HG03039 (cell line): ENCODE measurements at regions not wholly inside any gene's neighbourhood (a gene's known extent, or its start where the extent isn't known, plus 50 kb on each side); places are given as distances from the start of the nearest gene placed in this dataset.

Source experiments
- ATAC-seq: cut with Tn5 transposase; IDR thresholded peaks from one replicate; pipeline ENCODE4 v1.9.1; 2021; ENCODE audit warnings: mild to moderate bottlenecking, moderate library complexity; ENCODE audit not compliant: unreplicated experiment

DNA sequence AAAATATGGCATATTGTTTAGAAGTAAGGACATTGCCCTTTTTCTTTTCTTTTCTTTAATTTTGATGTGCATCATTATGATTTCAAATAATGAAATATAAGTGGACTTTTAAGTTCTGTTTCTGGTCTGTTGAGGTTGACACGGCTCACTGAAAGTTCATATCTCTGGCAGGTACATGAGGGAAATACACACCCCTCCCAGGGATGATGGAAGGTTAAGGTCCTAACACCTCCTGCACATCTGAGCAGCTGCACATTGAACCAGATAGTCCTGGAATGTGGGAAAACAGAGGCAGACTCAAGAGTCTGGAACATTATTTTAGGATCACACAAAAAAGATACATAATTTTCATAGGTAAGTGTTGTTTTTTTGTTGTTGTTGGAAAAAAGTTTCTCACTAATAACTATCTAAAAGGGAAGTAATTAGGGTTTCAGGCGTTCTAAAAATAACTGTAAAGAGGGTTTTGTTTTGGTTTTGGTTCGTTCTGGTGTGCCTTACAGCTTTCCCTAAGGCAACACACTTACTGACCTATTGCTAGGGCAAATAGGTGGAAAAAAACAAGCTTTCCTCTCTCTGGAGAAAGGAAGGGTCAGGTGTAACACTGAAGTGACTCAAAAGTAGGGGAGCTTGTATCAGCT is 201.2 kb upstream of the PRKCQ start:
- ATAC-seq: peak; percentile 58

DNA sequence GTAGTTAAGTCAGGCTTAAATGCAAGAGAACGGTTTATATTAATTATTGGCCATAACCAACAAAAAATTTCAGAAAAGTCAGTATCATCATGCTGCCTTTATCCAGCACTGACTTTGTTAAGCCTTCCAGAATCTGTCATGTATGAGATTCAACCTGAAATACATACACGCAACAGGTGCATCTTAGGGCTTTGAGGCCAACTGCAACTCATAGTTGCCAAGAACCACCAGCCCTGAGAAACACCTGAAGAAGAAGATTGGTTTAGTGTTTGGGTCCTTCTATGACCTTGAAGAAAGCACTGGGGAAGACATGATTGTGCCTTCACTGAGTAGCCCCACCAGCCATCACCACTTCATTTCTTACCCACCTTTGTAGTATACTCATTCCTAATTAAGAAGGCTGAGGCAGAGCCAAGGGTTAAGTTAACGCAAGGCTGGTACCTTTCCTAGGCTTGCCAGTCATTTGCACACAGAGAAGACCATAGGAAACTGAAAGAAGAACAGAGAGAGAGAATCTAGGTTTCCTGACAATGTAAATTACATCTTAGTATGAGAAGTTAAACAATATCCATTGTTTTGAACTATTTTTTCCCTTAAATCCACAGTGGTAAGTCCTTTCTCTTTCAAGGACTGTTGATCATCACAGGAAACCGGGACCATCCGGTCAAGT is 200.1 kb upstream of the PRKCQ start:
- ATAC-seq: no peak

DNA sequence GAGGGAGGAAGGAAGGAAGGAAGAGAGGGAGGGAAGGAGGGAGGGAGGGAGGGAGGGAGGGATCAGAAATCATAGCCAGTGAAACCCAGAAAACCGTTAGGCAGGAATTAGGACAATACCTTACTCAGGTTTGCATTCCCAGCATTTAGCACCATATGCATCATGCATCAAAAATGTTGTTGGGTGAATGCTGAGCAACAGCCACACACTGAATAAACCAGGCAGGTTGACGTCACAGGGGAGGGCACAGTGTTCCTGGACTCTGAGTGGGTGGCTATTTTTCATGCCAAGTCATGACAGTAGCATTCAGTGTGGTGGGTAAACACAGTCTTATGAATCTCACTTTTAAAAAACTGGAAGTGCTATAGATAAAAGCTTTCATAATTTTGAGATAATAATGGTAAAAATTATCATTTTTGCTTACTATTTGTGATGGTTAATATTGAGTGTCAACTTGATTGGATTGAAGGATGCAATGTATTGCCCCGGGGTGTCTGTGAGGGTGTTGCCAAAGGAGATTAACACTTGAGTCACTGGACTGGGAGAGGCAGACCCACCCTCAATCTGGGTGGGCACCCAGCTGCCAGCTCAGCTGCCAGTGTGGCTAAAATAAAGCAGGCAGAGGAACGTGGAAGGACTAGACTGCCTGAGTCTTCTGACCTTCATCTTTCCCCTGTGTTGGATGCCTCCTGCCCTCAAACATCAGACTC is 199.1 kb upstream of the PRKCQ start:
- no peak for ATAC-seq

DNA sequence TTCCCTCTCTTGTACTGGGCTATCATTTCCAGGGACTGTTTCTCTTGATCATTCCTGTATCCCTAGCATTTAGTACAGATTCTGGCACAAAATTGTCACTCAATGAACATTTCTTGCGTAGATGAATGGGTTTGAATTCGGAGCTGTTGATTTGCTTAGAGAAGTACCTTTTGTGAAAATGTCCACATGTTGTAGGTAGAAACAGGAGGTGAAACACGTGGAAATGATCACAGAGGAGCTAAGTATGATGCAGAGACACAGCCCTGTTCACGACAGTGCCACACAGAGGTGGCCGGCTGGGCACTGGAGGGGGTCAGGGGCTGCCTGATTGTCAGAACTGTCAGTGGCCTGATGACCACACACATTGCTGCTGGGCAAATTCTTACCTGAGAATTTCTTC is 196.1 kb upstream of the PRKCQ start:
- no peak for ATAC-seq

DNA sequence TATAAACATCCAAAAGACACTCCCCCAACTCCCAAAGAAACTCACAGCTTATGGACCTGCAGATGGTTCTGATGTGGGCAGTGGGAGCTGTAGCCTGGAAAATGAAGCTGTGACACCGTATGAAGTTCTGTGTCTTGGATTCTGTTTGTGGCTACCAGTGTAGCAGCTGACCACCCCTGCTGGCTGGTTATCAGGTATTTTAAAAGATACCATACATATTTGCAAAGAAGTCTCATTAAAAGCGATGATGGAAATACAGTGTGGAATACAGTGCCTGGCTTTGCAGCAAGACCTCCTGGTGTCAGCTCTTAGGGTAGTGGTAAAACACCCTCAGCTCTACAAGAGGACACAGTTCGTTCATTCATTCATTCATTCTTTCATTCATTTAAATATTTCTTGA is 194.3 kb upstream of the PRKCQ start:
- ATAC-seq: no peak

DNA sequence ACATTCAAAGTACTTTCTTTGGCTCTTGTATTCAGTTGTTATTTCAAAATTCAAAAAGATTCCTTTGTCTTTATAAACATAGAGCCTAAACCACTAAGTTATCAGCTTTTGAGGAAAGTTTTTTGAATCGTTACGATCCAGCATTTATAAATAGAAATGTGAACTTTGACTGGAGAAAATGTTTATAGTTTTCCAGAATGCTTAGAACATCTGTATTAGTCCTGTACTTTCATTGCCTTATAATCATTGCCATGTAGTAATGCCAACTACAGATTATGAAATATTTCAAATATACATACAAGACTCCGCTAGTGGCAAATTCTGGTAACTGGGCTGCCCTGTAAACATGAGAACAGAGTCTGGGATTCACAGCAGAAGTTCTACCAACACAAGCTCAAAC is 191.3 kb upstream of the PRKCQ start:
- ATAC-seq: no peak

DNA sequence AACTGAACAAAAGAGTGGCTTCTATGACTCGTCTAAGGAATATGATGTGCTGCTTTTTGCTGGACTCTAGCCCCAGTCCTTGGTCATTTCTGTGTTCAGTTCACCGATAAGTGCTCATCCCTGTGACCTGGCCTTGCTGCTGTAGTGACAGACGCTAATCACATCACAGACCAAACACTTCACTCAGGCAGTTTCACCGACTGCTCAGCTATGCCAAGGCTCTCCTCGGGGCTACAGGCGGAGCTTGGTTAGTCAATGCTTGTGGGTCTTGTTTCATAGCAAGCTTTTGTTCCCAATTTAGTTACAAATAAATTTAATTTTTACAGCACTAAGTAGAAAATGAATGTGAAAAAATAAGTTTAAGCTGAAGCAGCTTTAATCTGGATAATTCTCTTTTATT is 190.8 kb upstream of the PRKCQ start:
- ATAC-seq: no peak

DNA sequence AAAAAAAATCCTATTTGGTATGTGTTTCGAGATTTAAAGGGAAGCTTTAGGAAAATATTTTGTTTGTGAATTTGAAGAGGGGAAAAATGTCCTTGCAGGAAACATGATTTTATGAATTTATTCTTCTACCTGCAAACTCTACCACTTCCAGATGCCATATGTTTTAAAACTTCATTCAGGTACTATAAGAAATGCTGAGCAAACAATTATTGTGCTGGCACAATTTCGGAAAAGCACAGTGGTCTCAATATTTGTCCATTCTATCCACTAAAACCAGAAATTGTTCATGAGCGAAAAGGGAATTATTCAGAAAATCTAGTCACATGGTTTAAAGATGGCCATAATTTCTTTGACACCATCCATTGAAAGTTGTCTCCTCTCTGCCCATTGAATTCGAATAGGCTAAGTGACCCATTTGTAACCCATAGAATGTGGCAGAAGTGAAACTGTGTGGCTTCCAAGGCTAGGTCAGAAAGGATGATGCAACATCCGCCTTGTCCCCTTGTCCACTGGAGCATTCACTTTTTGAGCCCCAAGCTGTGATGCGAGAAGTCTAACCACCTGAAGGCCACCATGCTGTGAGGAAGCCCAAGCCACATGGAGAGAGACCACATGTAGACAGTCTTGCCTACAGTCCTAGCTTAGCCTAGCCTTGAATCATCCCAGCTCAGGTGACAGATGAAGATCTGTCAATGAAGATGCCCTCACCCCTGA is 189.8 kb upstream of the PRKCQ start:
- ATAC-seq: no peak

DNA sequence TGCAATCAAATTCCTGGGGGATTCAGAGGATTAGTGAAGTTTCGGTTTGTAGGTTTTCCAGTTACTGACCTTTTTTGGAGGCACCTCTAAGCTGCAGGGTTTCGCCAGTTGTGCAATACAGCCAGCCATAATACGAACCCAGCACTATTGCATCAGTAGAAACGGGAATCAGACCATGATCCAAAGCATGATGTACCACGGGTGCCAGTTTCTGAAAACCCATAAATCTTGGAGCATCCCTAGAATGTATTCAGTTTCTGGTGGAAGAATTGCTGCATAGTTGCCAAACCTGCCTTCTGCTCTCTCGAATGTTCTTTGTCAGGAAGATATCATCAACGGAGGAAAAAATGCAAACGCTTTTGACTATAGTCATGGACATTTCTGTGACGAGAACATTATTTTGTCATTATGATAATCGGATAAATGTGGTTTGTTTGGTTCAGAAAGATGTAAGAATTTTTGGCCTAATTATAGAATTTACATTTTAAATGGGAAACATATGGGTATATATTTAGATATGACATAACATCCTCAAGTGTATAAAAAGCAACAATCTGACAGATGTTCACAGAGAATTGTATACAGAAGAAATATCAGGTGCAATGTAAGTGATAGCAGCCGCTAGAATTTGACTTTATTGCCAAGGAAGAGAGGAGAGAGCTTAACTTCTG is 186.2 kb upstream of the PRKCQ start:
- no peak for ATAC-seq

DNA sequence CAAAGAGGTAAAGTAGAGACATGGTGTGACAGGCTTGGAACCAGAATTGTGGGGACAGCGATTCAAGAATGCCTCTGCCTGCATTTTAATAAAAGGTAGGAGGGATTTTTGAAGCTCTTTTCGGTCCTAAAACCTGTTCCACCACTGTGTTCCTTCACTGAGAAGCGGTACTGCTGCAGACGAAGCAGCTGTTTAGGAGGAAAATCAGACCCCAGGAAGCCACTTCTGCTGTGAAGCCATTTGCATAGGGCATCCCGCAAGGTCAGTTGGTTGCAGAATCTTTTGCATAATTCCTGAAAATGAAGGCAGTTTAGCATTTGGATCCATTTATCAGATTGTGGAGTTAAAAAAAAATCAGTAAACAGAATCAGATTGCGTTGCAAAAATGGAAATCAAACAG is 183.3 kb upstream of the PRKCQ start:
- no peak for ATAC-seq

DNA sequence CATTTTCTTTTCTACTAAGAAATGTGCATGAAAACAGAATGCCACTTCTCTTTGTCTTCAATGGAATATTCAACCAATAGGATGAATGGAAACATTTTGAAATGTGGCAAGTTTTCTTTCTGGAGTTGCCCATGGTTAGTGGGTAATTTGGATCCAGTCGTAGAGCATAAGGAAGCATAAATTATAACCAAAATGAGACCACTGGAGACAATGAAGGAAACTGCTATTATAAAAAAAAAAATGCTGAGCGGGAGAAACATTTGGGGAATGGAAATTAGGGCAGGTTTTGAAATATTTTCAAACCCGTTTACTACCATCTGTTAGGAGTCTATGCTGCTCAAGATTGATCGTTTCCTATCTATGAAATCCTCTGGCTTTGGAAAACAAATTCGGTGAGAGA is 182.9 kb upstream of the PRKCQ start:
- ATAC-seq: no peak

DNA sequence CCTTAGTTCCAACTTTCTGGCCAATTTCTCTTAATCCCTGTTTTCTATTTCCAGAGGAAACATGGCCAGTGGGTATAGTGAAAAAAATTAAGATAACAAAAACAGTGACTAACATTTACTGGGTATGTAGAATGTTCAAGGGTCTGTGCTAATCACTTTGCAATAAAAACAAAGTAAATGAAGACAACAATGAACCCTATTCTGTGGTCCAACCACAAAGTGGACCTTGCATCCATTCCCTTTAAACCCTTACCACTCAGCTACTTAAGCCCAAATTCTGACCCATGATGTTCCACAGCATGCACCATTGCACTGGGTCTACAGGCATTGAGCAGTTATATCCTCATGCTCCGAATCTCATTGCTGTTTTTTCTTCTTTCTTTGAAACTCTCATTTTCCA is 179.9 kb upstream of the PRKCQ start:
- ATAC-seq: no peak

DNA sequence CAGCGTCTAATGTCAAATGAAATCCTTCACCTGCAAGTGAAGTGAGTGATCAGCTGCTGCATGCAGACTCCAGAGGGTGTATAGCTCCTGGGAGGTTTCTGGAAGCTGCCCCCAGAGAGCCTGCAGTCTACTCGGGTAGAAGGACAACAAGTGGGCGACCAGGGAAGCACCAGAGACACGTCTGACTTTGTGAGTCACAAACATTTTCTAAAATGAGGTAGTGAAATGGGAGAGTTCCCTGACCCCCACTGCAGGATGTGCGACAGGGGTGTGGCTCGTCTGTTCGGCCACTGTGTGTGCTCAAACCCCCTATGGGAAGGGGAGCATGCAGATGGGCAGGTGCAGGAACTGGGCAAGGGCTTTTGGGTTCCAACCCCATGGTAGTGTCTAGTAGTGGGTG is 177.1 kb upstream of the PRKCQ start:
- no peak for ATAC-seq

DNA sequence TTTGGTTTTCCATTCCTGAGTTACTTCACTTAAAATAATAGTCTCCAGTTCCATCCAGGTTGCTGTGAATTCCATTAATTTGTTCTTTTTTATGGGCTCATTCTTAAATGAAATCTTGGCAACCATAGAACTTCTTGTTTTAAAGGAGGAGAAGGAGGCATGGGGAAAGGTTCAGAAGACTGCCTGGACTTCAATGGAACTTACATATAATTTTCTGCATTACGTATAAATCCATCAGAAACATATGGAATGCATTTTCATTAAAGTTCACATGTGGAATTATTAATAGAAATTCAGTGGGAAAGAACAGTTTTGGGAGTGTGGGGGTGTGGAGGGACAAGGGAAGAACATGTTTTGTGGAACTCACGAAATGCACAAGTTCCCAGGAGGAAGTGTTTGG is 176.6 kb upstream of the PRKCQ start:
- ATAC-seq: no peak

DNA sequence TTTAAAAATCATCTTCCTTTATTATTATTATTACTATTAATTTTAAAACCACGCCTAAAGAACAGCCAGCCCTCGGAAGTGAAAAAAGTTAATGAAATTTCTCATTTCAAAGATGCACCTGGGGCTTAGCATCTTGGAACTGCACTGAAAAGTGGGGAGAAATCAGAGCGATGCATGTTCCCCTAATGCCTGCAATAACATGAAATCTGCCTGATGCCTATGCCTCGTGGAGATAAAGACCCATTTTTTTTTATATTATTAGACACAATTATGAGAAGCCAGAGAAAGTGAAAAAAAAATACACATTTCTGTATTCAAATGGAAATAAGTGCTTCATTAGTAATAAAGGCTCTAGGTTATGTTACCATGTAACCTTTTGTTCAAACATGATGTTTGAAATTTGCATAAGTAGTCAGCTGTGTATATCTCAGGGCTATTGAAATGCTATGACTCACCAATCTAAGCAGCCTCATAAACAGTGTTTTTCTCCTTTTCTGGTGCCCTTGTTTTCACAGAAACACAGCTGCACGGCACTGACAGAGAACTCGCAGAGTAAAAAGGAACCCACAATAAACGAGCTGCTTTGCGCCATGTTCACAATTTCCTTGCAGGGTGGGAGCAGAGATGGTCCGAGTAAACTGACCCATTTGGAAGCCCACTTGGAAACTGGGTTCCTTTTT is 175.8 kb upstream of the PRKCQ start:
- no peak for ATAC-seq

DNA sequence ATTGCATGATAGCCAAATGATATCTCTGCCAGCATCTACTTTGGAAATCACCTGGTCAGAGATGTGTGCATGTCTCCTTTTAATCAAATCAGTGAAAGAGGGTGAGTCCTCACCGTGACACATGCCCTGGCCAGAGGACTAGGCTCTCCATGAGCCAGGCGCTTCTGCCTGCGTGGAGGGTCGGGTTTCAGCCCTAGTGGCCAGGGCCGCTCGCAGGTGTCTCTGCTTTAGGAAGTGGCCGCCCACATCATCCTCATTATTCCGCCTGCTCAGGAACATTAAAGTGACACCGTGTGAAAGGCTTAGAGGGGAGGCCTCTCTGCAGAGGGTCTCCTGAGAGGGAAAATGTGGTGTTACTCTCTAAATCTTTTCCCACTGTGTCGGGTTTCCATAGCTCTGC is 173.6 kb upstream of the PRKCQ start:
- ATAC-seq: no peak

DNA sequence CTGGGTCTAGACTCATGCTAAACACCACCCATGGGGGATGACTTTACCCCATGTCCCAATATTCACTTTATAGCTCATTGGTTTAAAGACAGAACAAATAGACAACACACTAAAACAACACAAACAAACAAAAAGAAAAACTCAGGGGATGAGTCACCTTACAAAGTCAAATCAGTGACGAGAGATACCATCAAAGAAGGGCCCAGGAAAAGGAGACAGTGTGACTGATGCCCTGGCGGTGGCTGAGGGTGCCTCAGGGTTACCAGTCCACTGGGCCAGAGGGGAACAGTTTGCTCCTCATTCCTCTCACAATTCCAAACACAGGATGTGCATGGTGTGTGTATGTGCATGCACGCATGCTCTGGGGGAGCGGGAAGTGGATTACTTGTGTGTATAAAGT is 171.3 kb upstream of the PRKCQ start:
- no peak for ATAC-seq

DNA sequence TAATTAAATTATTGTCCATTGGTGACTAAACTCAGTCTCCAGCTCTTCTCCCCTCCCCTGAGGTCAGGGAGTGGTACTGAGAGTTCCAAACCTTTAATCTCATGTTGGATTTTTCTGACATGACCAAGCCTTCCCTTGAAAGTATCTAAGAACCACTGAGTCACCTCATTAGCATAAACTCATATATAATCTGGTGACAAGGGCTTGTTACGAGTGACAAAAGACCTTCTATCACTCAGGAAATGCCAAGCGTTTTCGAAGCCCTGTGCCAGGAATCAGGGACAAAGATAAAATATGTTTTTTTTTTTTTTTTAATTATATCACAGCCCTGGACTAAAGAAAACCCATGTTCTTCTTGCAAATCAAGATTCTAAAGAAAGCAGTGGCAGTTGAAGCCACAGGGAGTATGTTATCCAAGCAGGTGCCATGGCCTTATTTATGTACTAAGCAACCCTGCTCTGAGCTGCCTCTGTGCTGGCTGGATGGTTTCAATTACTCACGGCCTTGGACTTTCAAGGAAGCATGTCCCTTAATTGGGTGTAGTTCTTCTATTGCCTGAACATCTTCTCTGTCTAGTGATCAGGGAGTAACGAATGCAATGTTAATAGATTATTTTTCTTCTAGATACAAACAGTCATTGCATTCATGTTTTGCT is 169.0 kb upstream of the PRKCQ start:
- ATAC-seq: no peak

DNA sequence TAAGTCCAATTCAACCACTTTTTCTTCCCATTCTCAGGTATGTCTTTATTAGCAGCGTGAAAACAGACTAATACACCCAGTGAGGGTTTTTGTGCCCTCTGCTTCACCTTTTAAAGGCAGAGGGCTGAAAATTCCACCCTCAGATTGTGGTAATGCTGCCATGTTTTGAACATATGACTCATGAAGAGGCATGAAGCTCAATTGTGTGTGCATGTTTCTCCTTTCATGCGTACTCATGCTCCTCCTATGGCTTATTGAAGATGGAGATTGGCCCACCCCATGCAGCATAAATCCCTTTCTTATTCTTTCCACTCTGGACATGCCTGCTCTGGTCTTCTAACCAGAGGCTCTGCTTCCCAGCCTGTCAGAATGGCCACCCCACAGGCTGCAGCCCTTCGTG is 168.0 kb upstream of the PRKCQ start:
- ATAC-seq: no peak

DNA sequence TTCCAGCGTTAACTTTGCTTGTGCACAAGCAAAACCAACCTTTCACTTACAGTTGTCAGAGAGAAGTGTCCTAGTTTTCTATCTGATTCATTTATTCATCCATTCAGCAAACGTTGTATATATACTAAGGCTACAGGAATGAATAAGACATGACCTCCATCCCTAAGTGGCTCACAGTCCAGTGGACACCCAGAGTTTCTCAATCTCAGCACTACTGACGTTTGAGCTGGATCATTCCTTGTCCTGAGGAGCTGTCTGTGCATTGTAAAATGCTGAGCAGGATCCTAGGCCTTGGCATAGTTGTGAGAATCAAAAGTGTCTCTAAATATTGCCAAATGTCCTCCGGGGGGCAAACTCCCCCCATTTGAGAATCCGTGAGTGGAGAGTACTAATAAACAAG is 166.7 kb upstream of the PRKCQ start:
- no peak for ATAC-seq
